Vagina (tissue), 1 donor: ENCODE measurements at regions not wholly inside any gene's neighbourhood (a gene's known extent, or its start where the extent isn't known, plus 50 kb on each side); places are given as distances from the start of the nearest gene placed in this dataset. TPM values are rescaled to one million over a fixed set of nuclear protein-coding genes. Genes with fewer than 3 reads are reported as not detected.

ENCODE experiments used
- small RNA-seq: library from RNA; depleted of rRNA; stranded (forward); fragments of <200 nt; gene quantifications from one replicate; pipeline ENCODE3, GENCODE V24; 2016

Small RNA genes lying in the stretch of these regions (small RNA-seq; reads per million reads assigned to genes)
- gene RF00019 (not detected), gene RNA5SP180 (not detected)
